ENCODE measurements at regions not wholly inside any gene's neighbourhood (a gene's known extent, or its start where the extent isn't known, plus 50 kb on each side); places are given as distances from the start of the nearest gene placed in this dataset.

DNA sequence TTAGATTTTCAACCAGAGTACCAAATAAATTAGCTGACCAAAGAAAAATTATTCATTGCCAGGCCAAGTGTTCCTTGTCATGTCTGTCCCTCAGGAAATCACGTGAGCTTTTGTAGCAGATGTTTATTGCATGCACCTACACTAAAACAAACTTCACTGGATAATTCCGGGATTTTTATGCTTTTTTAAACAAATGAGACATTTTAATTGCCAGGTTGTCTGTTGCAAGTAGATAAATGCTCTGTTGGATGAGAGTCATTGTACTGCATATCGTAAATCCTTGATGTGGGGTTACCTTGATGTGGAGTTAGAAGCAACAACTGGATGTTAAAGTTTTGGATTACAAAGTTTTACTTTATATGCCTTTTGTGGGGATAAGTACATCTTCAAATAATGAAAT lies 1187.7 kb upstream of the PCDH9 start:
- no peak overlapping the region for H3K4me3 ChIP-seq (ENCODE audit: low read depth, low read length)
- TF ChIP-seq MYC (IDR thresholded peaks at IDR 0.05; ENCODE audit: low read depth, low read length) (no peak), POLR2A (IDR thresholded peaks at IDR 0.05; ENCODE audit: extremely low read depth, insufficient read length) (no peak)
- TF ChIP-seq, protein P1, sequence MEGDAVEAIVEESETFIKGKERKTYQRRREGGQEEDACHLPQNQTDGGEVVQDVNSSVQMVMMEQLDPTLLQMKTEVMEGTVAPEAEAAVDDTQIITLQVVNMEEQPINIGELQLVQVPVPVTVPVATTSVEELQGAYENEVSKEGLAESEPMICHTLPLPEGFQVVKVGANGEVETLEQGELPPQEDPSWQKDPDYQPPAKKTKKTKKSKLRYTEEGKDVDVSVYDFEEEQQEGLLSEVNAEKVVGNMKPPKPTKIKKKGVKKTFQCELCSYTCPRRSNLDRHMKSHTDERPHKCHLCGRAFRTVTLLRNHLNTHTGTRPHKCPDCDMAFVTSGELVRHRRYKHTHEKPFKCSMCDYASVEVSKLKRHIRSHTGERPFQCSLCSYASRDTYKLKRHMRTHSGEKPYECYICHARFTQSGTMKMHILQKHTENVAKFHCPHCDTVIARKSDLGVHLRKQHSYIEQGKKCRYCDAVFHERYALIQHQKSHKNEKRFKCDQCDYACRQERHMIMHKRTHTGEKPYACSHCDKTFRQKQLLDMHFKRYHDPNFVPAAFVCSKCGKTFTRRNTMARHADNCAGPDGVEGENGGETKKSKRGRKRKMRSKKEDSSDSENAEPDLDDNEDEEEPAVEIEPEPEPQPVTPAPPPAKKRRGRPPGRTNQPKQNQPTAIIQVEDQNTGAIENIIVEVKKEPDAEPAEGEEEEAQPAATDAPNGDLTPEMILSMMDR (IDR thresholded peaks at IDR 0.05; ENCODE audit: low read depth, low read length) = no peak
- TF ChIP-seq, protein P2, sequence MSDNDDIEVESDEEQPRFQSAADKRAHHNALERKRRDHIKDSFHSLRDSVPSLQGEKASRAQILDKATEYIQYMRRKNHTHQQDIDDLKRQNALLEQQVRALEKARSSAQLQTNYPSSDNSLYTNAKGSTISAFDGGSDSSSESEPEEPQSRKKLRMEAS (IDR thresholded peaks at IDR 0.05; ENCODE audit: low read depth, low read length) = no peak
- DNase-seq (ENCODE audit: low read depth) = no peak

DNA sequence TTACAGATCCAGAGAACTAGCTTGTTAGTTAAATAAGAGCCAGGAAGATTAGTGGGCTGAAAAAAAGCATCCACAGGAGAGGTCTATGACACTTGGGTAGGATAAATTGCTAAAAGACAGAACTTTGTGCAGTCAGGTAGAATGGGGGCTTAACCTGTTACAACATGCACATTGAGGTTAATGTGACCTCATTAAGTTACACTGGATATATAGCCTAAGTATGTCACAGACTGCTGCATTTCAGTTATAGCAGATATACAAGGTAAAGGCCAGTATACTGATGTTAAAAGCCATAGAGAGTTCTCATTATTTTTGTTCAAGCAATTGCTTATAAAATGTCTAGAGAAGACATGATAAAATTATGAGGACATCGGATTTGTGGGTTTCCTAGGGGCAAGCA lies 1179.9 kb upstream of the PCDH9 start:
- H3K4me3 ChIP-seq (ENCODE audit: low read depth, low read length) = no peak overlapping the region
- no peak for DNase-seq (ENCODE audit: low read depth)
- no peak for TF ChIP-seq POLR2A (IDR thresholded peaks at IDR 0.05; ENCODE audit: extremely low read depth, insufficient read length)
- TF ChIP-seq, protein P1 (IDR thresholded peaks at IDR 0.05; ENCODE audit: low read depth, low read length) = no peak
- TF ChIP-seq, protein P2 (IDR thresholded peaks at IDR 0.05; ENCODE audit: low read depth, low read length) = no peak
- no peak for TF ChIP-seq MYC (IDR thresholded peaks at IDR 0.05; ENCODE audit: low read depth, low read length)

DNA sequence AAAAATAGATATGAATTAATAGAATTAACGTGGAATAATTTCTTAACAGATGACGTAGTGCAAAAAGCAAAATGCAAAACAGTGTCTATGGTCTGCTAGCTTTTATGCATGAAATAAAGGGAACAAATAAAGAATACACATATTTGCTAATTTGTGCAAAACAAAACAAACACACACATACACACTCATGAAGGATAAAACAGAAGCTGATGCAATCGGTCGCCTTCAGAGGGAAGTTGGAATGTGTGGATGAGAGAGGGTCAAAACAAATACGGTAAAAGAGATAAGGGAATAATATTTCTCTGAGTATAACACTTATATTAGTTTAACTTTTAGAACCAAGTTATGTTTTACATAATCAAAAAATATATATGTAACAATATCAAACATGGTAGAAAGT lies 1160.9 kb upstream of the PCDH9 start:
- no peak overlapping the region for H3K4me3 ChIP-seq (ENCODE audit: low read depth, low read length)
- DNase-seq (ENCODE audit: low read depth) = no peak
- TF ChIP-seq, protein P1 (IDR thresholded peaks at IDR 0.05; ENCODE audit: low read depth, low read length) = no peak

DNA sequence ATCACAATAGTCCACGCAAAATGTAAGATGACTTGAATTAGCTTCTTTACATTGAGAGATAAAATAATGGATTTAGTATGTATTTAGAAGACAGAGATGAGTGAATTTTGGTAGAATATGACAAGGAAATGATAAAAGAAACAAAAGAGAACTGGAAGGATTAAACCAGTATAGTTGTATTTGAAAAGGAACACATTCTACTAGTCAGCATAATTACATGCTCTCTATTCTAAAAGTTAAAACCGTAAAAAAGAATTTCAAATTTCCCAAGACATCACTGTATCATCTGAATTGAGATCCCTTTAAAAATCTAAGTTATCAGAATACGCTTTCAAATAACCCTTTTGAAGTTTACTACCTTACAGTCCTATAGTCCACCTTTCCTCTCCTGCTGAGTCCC lies 1156.7 kb upstream of the PCDH9 start:
- no peak for DNase-seq (ENCODE audit: low read depth)
- TF ChIP-seq, protein P1 (IDR thresholded peaks at IDR 0.05; ENCODE audit: low read depth, low read length) = no peak
- TF ChIP-seq MYC (IDR thresholded peaks at IDR 0.05; ENCODE audit: low read depth, low read length) (no peak), POLR2A (IDR thresholded peaks at IDR 0.05; ENCODE audit: extremely low read depth, insufficient read length) (no peak)
- TF ChIP-seq, protein P2 (IDR thresholded peaks at IDR 0.05; ENCODE audit: low read depth, low read length) = no peak
- H3K4me3 ChIP-seq (ENCODE audit: low read depth, low read length) = no peak overlapping the region

DNA sequence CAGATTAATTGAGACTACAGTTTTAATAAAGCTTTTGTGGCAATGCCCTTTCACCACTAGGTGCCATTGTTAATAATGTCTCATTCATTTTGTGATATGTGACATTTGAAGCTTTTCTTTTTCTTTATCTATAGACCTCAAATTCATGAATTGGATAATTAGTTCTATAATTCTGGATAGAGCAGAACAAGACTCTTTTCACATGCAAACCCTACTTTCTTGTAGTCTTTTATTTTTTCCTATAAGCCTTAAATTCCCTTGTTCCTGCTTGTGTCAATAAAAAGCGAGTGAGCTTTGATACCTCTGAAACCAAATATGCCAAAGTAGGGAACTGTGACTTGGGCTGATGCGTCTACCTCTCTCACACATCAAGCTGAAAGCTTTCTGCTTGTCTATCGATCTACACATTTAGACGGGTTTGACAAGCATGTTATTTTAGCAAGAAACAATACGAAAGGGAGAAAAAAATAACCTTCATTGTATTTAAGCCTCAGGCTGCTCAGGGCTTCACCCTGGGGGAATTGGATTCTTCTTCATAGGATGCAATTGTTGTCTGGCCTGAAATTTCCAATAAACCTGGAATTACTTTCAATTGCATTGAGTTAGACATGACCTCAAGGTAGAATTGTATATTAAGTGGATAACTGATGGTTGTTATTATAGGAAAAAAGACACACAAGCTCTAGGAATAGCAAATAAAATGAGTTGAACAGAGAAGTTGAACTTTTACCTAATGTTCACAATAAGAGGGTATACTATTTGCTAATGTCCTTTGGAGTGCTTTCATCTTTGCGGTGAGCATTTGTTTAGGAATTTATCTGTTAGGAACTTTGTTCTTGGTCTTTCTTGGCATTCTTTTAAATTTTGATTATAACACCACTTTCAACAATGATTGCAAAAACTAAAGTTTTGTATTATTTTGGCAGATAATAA lies 1150.2 kb upstream of the PCDH9 start:
- H3K4me3 ChIP-seq (ENCODE audit: low read depth, low read length) = no peak overlapping the region
- TF ChIP-seq POLR2A (IDR thresholded peaks at IDR 0.05; ENCODE audit: extremely low read depth, insufficient read length) = no peak
- TF ChIP-seq, protein P2 (IDR thresholded peaks at IDR 0.05; ENCODE audit: low read depth, low read length) = no peak
- TF ChIP-seq MYC (IDR thresholded peaks at IDR 0.05; ENCODE audit: low read depth, low read length) = no peak
- TF ChIP-seq, protein P1 (IDR thresholded peaks at IDR 0.05; ENCODE audit: low read depth, low read length) = no peak
- no peak for DNase-seq (ENCODE audit: low read depth)
